Superior temporal gyrus (tissue), 1 donor: ENCODE measurements at regions not wholly inside any gene's neighbourhood (a gene's known extent, or its start where the extent isn't known, plus 50 kb on each side); places are given as distances from the start of the nearest gene placed in this dataset.

Experiments
- DNase-seq: peaks from one replicate; pipeline ENCODE4 v3.0.0-alpha.2; 2016; ENCODE audit errors: extremely low spot score

DNA sequence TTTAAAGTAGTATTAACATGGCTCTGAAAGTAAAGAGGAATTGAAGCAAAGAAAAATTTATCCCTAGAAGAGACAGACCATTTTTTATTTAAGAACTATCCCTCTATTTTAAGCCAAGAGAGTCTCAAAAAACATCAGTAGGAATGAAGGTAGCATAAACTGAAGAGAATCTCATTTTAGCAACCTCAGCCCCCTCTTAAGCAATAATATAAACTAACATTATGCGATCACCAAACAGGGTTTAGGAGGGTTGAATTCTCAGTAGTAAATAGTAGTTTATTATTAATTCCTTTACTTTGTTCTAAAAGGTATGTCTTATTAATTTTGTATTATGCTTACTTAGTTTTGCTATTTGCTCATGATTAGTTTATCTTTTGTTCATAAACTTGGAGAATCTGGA, 287.4 kb downstream of the CDK5RAP2 start:
- no peak for DNase-seq

DNA sequence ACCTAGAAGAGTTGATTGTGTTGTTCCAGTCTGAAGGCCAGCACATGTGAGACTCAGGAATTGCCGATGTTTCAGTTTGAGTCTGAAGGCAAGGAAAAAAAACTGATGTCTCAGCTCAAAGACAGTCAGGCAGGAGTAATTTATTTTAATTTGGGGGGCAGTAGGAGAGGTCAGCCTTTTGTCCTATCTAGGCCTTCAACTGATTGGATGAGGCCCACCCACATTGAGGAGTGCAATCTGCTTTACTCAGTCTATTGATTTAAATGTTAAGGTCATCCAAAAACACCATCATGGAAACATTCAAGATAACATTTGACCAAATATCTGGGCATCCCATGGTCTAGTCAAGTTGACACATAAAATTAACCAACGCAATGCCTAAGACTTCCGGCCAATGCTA, 288.9 kb downstream of the CDK5RAP2 start:
- DNase-seq: no peak

DNA sequence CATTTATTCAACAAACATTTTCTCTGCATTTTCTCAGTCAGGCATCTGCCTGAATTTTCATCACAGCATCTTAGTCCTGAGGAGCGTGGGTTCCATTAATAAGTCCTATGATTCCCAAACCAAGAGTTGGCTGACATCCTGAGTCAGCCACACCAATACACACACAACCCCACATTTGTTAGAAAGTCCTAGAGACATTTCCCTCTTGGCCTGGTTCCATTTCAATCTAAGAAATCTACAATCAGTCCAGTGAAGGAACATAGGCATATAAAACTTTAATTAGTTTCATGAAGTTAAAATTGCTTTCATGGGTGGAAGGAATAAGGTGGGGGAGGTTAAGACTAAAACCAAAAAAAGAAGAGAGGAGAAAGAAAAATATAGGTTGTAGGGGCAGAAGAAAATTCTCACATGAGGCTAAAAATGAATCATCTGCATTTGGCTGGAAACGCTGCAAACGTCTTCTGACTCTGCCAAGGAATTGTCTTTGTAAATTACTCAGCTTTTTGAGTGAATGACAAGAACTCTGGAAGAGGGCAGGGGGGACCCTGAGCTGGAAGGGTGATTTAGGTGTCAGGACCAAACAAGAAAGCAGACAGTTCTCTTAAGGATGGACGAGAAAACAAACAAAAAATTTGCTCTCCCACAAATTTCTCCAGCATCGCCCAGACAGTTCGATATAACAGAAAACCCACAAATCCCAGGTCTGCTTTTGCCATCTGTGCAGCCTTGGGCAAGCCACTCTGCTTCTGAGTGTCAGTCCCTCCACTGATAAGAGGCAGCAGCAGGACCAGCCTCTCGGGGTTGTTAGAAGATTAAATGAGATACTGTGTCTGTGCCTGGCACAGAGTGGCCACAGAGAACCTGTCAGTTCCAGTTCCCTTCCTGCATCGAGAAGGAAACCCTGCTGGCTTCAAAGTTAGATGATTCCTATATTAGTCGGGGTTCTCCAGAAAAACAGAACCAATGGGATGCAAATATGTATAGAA, 289.7 kb downstream of the CDK5RAP2 start:
- DNase-seq: peak; percentile 35

DNA sequence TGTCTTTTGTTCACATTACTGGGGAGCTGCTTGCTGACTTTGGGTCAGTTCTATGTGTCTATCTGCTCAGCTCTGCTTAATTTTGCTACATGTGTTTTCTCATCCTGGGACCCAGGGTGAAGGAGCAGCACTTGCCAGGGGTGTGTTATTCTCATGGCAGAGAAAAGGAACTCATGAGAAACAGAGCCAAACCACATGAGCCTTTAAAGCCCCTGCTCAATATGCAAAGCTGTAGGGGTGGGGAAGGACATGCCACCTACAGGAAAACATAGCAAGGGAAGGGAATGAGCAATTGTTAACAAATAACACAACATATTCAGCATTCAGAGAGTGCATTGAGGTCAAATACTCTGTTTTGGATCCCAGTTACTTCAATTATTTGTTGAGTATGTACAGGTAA, 290.9 kb downstream of the CDK5RAP2 start:
- no peak for DNase-seq

DNA sequence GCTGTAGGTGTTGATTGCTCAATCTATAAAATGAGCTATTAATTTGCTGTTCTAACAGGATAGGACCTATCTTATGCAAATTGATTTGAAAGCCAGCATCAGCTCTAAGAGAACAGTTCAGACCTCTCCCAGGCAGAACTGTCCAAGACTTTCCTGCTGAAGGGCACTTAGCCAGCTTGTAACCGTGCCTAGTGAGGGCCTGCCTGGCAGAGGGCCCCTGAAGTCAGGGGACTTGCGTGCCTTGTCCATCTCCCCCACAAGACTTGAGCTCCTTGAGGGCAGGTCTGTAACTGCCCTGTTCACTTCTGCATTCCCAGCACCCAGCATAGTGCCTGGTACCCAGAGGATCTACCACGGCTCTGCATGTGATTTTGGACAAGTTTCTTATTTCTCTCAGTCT, 293.4 kb downstream of the CDK5RAP2 start:
- DNase-seq: no peak

DNA sequence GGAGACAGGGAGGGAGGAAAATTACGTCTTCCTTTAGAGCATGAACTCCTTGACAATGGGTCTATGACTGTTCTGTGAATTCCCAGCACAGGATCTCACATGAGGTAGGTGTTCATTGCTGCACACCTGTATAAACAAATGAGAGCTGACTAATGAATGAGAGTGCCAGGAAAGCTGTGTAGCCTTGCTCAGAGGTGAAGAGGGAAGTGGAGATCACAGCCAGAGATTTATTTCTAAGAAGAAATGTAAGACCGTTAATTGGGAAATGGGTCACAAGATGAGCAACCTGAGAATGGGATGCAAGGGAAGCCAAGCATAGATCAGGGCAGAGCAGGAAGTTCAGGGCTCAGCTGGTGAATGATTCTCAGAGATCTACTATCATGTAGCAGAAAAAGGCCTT, 295.1 kb downstream of the CDK5RAP2 start:
- no peak for DNase-seq

DNA sequence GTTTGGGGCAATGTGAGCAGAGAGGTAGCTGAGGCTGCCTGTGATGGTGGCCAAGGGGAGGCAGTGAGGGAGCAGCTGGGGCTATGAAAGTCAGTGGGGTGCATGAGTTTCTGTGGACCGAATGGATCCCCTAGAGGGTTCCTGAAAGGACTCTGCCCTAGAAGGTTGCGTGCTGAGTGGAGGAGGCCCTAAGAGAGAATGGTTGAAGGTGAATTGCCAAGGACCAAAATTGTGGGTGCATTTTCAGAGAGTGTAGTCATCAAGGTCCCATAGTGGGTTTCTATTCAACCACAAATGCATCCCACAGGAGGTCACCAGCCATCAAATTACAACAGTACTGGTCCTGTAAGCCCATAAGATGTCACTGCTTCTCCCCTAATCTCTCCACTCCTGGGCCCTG, 298.3 kb downstream of the CDK5RAP2 start:
- DNase-seq: no peak

DNA sequence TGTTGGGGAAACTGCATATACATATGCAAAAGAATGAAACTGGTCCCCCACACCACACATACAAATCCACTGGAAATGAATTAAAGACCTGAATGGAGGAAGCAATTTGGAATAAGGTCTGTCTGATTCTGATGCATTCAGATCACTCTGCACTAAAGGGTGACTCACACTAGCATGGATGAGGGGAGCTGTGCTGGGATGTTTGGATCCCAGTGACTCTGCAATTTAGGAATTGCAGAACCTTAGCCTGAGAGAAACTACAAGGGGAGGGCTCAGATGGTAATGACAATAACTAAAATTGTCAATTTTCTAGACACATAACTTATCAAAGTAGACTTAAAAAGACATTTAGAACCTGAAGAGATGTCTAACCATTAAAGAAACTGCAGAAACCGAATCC, 312.0 kb downstream of the CDK5RAP2 start:
- DNase-seq: no peak

DNA sequence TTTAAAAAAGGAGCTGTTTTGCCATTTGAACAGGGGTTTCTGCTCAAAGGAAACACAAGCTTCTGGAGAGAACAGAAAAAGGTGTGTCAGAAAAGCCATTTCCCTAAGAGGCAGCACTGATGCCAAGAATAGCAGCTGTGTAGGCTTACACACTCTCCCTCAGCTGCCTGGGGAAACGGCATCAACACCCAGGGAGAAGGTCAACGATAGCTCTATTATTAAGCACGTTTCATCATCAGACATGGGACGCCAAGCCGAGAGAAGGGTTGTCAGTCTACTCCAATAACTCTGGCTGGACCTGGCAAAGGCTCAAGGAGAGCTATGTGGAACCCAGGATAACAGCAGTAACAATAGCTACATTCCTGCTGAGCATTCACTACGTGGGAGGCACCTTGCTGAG, 314.2 kb downstream of the CDK5RAP2 start:
- no peak for DNase-seq

DNA sequence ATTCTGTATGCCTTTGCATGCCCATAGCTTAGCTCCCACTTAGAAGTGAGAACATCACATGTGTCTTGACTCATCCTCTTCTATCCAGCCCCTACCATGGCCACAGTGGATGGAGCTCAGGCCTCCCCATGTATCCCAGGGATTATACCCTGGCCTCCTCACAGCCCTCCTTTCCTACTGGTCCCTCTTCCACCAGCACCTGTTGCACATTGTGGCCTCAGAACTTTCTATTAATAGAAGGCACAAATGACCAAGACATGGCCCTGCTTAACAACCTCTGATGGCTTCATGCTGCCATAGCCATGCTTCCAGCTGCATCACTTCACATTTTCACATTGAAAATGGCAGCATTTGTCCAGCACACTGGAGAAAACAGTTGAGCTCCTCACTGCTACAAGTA, 315.4 kb downstream of the CDK5RAP2 start:
- no peak for DNase-seq

DNA sequence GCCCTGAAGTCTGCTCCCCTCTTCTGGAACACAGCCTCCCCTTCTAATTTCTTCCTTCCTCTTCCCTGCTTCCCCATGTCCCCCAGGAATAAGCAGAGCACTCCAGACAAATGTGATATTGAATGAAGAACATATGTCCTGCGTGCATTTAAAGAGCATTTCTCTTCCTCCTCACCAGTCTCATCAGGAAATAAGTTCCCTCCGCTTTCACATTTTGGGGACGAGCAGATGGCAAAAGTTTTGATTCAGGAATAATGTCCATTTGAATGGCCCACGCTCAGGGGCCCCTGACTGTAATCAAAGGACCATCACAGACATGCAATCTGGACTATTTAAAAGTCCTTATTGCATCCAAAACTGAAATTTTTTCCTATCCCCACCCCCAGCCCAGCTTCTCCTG, 316.1 kb downstream of the CDK5RAP2 start:
- DNase-seq: no peak

DNA sequence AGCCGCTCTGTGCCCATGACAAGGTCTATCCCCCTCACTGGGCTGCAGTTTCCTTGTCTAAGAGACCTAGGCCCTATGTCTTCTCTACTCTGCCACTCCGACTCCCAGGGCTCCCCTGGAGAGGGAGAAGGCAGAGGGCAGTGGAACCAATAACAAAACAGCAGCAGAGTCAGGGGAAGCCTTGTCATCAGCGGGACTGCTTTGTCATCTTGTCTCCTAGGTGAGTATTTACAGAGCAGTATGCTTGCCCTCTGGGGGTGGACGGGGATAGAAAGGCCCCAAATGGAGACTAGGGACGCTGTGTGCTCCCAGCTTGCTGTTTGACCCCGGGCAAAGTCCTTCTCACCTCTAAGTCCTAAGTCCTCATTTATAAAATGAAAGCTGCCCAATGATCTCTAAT, 318.5 kb downstream of the CDK5RAP2 start:
- DNase-seq: no peak

DNA sequence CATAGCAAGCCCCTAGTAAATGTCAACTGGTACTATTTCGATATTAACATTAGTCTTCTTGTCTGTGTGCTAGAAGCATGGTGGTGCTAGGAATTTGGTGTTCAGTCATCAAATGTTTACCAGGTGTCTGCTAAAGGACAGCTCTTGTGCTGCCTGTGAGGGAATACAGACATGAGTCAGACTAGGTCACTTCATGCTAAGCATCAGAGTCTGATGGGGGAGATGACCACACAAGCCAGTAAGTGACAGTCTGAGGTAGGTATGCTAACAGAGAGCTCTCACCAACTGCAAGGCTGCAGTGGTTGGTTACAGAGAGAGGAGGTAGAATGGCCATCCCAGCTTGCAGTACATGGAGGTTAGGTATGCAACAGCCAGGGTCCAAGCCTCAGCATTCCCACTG, 320.9 kb downstream of the CDK5RAP2 start:
- DNase-seq: no peak

DNA sequence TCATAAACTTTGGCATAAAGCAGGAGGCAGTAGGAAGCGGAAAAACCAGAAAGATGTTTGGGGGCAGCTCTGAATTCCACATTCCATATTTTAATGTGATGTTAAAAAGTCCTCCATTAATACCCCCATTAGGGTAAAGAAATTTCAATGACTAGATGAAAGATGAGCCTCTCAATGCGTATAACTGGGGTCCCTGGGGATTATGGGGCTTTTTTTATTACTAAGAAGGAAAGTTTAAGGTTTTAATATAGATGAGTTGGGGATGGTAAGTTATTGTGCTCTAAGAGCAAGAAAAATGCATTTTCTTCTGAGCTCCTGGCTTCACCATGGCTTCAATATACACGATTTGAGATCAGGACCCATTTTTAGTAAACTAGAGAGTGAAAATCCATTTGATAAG, 321.9 kb downstream of the CDK5RAP2 start:
- no peak for DNase-seq

DNA sequence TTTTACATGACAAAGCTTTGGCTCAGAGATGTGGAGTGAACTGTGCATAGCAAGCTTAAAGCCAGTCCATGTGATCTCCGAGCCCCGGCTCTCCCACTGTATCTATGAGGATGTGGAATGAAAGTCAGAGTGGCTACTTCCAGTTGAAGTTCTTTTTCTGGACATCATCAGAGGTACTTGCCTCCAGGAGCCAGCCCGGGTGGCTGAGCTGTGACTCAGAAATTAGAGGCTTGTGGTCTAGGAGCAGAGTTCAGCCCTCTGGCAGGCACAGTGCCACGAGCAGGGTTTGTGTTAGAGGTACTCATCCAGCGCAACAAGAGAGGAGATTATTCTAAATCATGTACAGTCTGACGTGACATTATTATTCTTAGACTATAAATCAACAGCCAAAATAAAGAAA, 322.5 kb downstream of the CDK5RAP2 start:
- no peak for DNase-seq

DNA sequence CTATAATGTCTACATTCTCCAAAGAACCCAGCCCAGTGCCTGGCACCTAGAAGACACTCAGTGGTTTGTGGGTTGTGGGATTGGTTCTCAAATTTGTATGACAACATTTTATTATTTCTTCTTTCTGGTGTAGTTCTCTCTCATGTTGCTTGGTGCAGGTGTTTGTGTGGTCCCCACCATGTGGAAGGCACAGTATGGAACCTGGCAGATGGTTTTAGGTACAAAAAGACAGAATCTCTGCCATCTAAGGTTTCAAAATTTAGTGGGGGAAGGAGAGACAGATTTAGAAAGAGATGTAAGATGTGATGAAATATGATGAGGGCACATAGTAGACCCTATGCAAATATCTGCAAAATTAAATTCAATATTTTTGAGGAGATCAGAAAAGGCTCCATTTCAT, 323.8 kb downstream of the CDK5RAP2 start:
- no peak for DNase-seq

DNA sequence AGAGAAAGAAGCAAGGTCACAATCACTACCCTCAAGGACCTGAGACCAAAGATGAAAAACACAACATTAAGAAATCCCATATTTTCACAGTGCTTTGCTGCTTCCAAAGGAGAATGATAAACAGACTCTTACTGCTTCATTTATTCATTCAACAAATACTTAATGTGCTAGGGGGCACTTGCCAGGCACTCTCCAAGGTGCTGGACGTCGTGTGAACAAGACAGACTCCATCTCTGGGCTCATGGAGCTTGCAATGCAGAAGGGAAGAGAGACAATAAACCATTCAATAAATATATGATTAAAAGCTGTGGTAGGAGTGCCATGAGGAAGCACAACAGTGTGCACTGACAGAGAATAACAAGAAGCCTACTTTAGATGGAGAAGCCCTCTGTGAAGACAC, 327.7 kb downstream of the CDK5RAP2 start:
- no peak for DNase-seq

DNA sequence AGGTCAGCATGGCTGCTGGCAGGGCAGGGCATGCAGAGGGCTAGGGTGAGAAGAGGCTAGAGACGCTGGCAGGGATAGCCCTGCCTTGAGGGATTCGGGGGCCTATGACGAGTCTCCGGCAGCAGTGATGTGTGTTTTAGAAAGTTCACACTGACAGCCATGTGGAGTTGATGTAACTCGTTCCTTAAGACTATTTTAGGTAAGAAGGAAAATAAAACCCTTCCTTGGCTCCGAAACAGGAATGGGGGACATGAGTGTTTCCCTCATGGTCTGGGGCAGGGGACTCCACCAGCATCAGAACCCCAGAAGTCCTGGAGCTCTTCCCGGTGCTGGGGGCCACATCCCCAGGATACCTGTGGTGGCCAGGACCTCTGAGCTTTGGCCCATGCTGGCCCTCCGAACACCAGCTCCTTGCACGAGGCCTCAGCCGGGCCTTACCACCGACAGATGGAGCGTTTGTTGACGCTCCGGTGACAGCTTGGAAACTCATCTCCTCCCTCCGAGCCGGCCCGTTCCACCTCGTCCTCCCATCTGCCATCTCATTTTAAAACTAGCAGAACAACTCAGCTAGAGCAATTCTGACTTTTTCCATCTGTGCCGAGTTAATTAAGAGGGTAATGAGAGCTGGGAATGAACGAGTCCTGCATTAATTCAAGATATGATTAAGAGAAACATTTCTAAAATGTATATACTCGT, 337.7 kb downstream of the CDK5RAP2 start:
- no peak for DNase-seq

DNA sequence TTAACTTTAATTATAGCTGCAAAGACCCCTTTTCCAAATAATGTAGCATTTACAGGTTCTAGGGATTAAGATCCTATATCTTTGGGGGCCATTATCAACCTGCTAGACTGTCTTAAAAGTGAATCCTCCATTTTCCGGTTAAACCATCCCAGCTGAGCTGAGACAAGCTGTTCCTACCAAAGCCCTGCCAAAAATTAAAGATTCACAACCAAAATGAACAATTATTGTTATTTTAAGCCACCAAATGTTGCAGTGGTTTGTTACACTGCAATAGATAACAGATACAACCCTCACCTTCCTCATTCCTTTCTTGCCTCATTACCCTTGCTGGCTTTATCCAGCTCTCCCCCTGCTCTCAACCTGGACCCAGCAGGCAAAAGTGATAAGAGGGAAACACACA, 343.4 kb downstream of the CDK5RAP2 start:
- DNase-seq: no peak

DNA sequence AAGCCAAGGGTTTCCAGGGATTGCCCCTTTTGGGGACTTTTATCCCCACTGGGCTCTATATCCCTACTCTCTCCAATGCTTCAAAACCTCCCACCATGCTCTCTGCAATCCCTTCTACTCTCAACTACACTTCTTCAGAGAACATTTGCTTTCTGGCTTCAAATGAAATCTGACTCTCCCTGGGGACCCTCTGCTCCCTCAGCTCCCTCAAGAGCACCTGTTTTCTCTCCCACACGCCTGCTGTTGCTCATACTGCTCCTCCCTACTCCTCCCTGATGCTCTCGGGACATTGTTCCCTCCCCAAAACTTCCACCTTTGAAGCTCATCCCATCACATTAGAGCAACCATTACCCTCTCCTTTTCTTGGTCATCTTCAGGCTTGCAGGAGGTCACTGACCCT, 344.9 kb downstream of the CDK5RAP2 start:
- no peak for DNase-seq

DNA sequence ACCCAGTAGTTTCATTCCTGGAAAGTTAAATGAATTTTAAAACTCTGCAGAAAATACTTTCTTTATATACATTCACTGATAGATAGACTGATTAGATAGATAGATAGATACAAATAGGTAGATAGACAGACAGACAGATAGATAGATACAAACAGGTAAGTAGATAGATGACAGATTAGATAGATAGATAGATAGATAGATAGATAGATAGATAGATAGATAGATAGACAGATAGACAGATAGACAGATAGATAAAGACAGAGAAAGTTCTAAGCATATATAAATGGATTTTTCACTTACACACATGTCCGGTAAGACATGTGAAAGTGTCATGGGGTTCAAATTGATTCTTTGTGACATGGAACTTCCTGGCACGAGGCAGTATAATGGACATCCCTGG, 349.7 kb downstream of the CDK5RAP2 start:
- no peak for DNase-seq

DNA sequence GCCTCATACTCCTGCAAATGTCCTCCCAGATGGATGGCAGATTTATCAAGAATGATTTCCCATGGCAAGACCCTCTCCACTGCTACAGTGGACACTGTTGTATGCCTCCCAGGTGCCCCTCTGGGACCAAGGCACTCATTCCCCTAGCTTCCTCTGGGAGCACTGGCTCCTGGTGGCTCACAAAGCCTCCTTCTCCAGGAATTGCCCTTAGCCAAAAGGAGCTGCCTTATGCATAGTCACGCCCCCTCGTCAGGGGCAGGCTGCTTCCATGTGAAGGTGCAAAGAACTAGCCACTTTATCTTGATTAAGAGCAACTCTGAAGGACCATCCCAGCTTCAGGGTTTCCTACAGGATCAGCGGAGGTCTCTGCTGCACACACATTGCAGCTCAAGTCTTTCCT, 358.1 kb downstream of the CDK5RAP2 start:
- DNase-seq: no peak

DNA sequence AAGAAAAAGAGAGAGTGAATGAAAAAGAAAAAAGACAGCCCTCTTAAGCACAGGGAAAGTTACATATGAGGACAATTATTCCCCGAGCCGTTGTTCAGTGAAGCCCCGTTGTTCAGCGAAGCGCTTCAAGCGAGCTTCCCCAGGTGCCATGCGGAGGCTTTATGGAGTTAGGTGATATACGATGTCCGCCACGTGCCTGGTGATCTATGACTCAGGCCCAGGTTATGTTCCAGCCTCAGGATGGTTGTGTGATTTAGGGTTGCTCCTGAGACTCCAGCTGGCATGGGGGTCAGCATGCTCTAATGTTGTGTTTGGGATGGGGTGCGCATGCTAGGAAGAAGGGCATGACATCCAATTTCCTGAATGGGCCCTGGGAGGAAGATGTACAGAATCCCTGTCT, 365.6 kb downstream of the CDK5RAP2 start:
- DNase-seq: no peak
